RWPE2 (cell line): ENCODE measurements at regions not wholly inside any gene's neighbourhood (a gene's known extent, or its start where the extent isn't known, plus 50 kb on each side); places are given as distances from the start of the nearest gene placed in this dataset.

Experiments
- ATAC-seq: fragments of 200-7000 bp; cut with Tn5 transposase; 3 replicates; pipeline ENCODE4 v1.9.1; 2021; ENCODE audit warnings: low read depth
- DNase-seq: peaks from one replicate; pipeline ENCODE4 v3.0.0-alpha.2; 2020; ENCODE audit warnings: low spot score
- H3K27ac ChIP-seq: fragments of 450-650 bp; 2 replicates; pipeline ENCODE4 v1.5.1; 2017; ENCODE audit warnings: mild to moderate bottlenecking; ENCODE audit not compliant: poor library complexity, severe bottlenecking
- H3K27me3 ChIP-seq: fragments of 250-450 bp; sonication (Bioruptor Pico); 2 replicates; pipeline ENCODE4 v1.5.1; 2021; ENCODE audit warnings: mild to moderate bottlenecking, moderate library complexity; ENCODE audit not compliant: insufficient read depth, poor library complexity, severe bottlenecking
- H3K36me3 ChIP-seq: fragments of 250-450 bp; sonication (Bioruptor Pico); 2 replicates; pipeline ENCODE4 v1.5.1; 2020; ENCODE audit warnings: low read depth, mild to moderate bottlenecking, moderate library complexity
- H3K4me1 ChIP-seq: fragments of 250-450 bp; sonication (Bioruptor Pico); 2 replicates; pipeline ENCODE4 v1.5.1; 2021; ENCODE audit warnings: mild to moderate bottlenecking, moderate library complexity; ENCODE audit not compliant: insufficient read depth, poor library complexity, severe bottlenecking
- H3K4me3 ChIP-seq: fragments of 250-450 bp; sonication (Bioruptor Pico); 2 replicates; pipeline ENCODE4 v1.5.1; 2021; ENCODE audit warnings: mild to moderate bottlenecking, moderate library complexity; ENCODE audit not compliant: severe bottlenecking
- H3K9me3 ChIP-seq: fragments of 250-450 bp; sonication (Bioruptor Pico); 2 replicates; pipeline ENCODE4 v1.5.1; 2021; ENCODE audit warnings: mild to moderate bottlenecking, moderate library complexity; ENCODE audit not compliant: severe bottlenecking
- CTCF ChIP-seq: fragments of 450-650 bp; IDR thresholded peaks from one replicate; pipeline ENCODE4 v1.5.1; 2017; ENCODE audit warnings: mild to moderate bottlenecking, moderate library complexity; ENCODE audit not compliant: poor library complexity, severe bottlenecking

GRCh38 chr11:130642994-130643393 lies 194.5 kb downstream of the ADAMTS15 start:
- no peak for ATAC-seq

DNA sequence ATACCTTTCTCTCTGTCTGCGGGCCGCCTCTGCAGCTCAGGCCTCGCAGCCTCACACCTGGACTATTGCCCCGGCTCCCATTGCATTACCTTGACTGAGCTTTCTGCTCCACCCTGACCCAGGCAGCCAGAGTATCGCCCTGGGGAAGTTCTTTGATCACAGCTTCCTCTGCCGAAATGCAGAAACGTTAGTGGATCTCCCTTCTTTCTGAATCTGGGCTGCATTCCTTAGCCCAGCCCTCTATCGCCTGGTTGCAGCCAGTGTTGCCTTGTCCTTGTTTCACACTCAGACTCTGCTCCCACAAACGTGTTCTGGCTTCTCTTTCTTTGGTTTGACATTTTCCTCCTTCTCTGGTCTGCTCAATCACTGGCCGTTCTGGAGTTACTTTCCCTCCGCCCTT lies 195.7 kb downstream of the ADAMTS15 start:
- Histone ChIP-seq H3K27me3 (no peaks in the 10 kb centered on the region), H3K27ac (no peak overlapping the region), H3K4me1 (no peaks in the 10 kb centered on the region), H3K9me3 (no peaks in the 10 kb centered on the region), H3K36me3 (no peaks in the 10 kb centered on the region), H3K4me3 (no peak overlapping the region)
- ATAC-seq (no peak), DNase-seq (no peak)
- TF ChIP-seq CTCF: no peak

More at GRCh38 chr11:130642994-130643393, 194.5 kb downstream of the ADAMTS15 start:
- Histone ChIP-seq H3K4me3 (no peak overlapping the region), H3K4me1 (no peaks in the 10 kb centered on the region), H3K27me3 (no peaks in the 10 kb centered on the region), H3K36me3 (no peaks in the 10 kb centered on the region), H3K9me3 (no peaks in the 10 kb centered on the region), H3K27ac (no peak overlapping the region)
- TF ChIP-seq CTCF: no peak
- DNase-seq: no peak

GRCh38 chr11:130645164-130645842 lies 196.9 kb downstream of the ADAMTS15 start:
- TF ChIP-seq CTCF: no peak
- DNase-seq: no peak
- Histone ChIP-seq H3K27ac (no peak overlapping the region), H3K4me1 (no peaks in the 10 kb centered on the region), H3K36me3 (no peaks in the 10 kb centered on the region), H3K9me3 (no peaks in the 10 kb centered on the region), H3K27me3 (no peaks in the 10 kb centered on the region), H3K4me3 (no peak overlapping the region)
- no peak for ATAC-seq

DNA sequence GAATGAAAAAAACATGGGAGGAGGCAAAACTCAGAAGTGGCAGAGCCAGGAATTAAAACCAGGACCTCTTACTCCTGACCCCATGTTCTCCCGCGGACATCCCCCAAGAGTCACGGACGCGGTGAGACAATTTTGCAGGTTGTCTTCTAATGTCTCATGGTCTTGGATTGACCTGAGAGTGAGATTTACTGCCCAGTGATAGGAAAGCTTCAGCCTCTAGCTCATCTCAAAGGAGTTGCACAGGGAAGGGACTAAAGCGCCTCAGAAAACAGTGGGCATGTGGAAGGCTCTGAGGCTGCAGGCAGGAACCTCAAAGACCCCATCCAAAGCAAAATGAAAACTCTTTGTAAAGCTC lies 197.4 kb downstream of the ADAMTS15 start:
- ATAC-seq (no peak), DNase-seq (no peak)
- Histone ChIP-seq H3K4me3 (no peak overlapping the region), H3K4me1 (no peaks in the 10 kb centered on the region), H3K9me3 (no peaks in the 10 kb centered on the region), H3K36me3 (no peaks in the 10 kb centered on the region), H3K27me3 (no peaks in the 10 kb centered on the region), H3K27ac (no peak overlapping the region)
- TF ChIP-seq CTCF: no peak

DNA sequence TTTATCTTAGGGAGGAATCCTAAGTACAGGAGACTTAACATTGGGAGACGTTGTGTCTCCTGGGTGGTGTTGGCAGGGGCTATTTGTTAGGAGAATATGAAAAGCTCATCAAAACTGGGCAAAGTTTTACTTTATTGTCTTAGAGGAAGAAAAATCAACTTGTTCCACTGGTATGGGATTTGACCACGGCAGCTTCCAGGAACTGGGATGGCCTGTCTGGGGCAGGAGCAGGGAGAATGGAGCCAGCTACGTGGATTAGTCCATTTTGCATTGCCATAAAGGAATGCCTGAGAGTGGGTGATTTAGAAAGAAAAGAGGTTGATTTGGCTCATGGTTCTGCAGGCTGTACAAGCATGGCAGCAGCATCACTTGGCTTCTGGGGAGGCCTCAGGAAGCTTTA lies 198.4 kb downstream of the ADAMTS15 start:
- Histone ChIP-seq H3K4me1 (no peaks in the 10 kb centered on the region), H3K4me3 (no peak overlapping the region), H3K9me3 (no peaks in the 10 kb centered on the region), H3K27me3 (no peaks in the 10 kb centered on the region), H3K27ac (no peak overlapping the region), H3K36me3 (no peaks in the 10 kb centered on the region)
- TF ChIP-seq CTCF: no peak
- no peak for ATAC-seq
- DNase-seq: no peak
